HL-60 (cell line): ENCODE measurements at regions not wholly inside any gene's neighbourhood (a gene's known extent, or its start where the extent isn't known, plus 50 kb on each side); places are given as distances from the start of the nearest gene placed in this dataset.

ENCODE experiments used
- DNase-seq, 2 experiments: peaks; one replicate each; pipeline ENCODE4 v3.0.0-alpha.2; 2010 to 2020; ENCODE audit warnings: low read depth in 1 of 2, low spot score in 1 of 2
- H3K27ac ChIP-seq: fragments of 250-450 bp; sonication (Bioruptor Pico); replicated peaks from 2 replicates; pipeline ENCODE4 v1.5.1; 2020; ENCODE audit warnings: mild to moderate bottlenecking, moderate library complexity
- H3K27me3 ChIP-seq: fragments of 250-450 bp; sonication (Bioruptor Pico); 2 replicates; pipeline ENCODE4 v1.5.1; 2021; ENCODE audit warnings: mild to moderate bottlenecking, moderate library complexity; ENCODE audit not compliant: insufficient read depth, poor library complexity, severe bottlenecking
- H3K4me3 ChIP-seq: replicated peaks from 2 replicates; pipeline ENCODE4 v1.5.1; 2011; ENCODE audit warnings: mild to moderate bottlenecking, control low read depth, low read length; ENCODE audit not compliant: insufficient read depth
- GABPA ChIP-seq: IDR thresholded peaks from 2 replicates; pipeline ENCODE4 v1.6.1; 2012; ENCODE audit warnings: low read depth
- POLR2AphosphoS5 ChIP-seq: IDR thresholded peaks from 2 replicates; pipeline ENCODE4 v1.6.1; 2012; ENCODE audit warnings: low read depth
- SPI1 ChIP-seq: IDR thresholded peaks from 2 replicates; pipeline ENCODE4 v1.6.1; 2012; ENCODE audit warnings: low read depth, mild to moderate bottlenecking, borderline replicate concordance
- TF ChIP-seq, protein P1 (sequence below): IDR thresholded peaks from one replicate; pipeline ENCODE4 v1.5.1; 2011; ENCODE audit warnings: low read length, control low read depth, inconsistent platforms; ENCODE audit not compliant: insufficient read depth
- TF ChIP-seq, protein P2 (sequence below): IDR thresholded peaks from 2 replicates; pipeline ENCODE4 v1.6.1; 2012; ENCODE audit warnings: low read depth; ENCODE audit not compliant: insufficient replicate concordance

DNA sequence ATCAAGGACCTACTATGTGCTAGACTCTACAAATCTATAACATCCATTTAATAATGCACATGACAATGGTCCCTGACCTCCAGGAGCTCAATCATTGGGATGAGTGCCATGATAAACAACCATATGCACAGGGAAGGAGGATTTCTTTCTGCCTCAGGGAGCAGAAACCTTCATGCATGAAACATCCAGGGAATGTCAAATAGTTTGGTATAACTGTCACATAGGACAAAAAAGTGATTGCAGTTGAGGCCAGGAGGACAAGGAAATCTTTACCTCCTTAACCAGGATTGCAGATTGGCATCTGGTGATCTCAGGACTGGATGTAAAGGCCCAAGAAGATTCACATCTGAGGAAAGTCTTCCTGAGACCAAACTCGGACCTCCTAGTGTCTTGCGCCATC lies 993.1 kb downstream of the KCNMA1 start:
- H3K27ac ChIP-seq: no peak overlapping the region
- TF ChIP-seq GABPA: no peak
- no peak for TF ChIP-seq POLR2AphosphoS5
- TF ChIP-seq, protein P1, sequence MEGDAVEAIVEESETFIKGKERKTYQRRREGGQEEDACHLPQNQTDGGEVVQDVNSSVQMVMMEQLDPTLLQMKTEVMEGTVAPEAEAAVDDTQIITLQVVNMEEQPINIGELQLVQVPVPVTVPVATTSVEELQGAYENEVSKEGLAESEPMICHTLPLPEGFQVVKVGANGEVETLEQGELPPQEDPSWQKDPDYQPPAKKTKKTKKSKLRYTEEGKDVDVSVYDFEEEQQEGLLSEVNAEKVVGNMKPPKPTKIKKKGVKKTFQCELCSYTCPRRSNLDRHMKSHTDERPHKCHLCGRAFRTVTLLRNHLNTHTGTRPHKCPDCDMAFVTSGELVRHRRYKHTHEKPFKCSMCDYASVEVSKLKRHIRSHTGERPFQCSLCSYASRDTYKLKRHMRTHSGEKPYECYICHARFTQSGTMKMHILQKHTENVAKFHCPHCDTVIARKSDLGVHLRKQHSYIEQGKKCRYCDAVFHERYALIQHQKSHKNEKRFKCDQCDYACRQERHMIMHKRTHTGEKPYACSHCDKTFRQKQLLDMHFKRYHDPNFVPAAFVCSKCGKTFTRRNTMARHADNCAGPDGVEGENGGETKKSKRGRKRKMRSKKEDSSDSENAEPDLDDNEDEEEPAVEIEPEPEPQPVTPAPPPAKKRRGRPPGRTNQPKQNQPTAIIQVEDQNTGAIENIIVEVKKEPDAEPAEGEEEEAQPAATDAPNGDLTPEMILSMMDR: no peak
- no peak for TF ChIP-seq SPI1
- TF ChIP-seq, protein P2, sequence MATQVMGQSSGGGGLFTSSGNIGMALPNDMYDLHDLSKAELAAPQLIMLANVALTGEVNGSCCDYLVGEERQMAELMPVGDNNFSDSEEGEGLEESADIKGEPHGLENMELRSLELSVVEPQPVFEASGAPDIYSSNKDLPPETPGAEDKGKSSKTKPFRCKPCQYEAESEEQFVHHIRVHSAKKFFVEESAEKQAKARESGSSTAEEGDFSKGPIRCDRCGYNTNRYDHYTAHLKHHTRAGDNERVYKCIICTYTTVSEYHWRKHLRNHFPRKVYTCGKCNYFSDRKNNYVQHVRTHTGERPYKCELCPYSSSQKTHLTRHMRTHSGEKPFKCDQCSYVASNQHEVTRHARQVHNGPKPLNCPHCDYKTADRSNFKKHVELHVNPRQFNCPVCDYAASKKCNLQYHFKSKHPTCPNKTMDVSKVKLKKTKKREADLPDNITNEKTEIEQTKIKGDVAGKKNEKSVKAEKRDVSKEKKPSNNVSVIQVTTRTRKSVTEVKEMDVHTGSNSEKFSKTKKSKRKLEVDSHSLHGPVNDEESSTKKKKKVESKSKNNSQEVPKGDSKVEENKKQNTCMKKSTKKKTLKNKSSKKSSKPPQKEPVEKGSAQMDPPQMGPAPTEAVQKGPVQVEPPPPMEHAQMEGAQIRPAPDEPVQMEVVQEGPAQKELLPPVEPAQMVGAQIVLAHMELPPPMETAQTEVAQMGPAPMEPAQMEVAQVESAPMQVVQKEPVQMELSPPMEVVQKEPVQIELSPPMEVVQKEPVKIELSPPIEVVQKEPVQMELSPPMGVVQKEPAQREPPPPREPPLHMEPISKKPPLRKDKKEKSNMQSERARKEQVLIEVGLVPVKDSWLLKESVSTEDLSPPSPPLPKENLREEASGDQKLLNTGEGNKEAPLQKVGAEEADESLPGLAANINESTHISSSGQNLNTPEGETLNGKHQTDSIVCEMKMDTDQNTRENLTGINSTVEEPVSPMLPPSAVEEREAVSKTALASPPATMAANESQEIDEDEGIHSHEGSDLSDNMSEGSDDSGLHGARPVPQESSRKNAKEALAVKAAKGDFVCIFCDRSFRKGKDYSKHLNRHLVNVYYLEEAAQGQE: no peak
- H3K4me3 ChIP-seq: no peak overlapping the region
- no peak for DNase-seq
- H3K27me3 ChIP-seq: no peaks in the 10 kb centered on the region

DNA sequence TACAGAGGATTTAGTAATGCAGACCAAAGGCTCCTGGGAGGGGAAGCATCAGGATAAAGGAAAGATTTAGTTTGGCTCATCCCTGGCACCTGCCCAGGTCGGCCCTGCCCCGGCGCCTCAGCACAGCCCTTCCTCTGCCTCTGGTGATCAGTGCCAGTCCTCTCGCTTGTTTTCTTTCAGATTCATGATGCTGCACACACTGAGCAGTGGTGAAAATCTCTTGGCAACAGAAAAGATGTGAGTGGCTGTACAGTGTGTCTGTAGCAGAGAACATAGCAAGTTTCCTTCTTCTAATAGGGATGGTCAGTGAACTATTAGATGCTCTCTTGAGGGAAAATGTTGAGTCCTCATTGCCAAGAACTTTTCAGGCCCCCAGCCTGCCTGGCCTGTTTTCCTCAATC lies 994.1 kb downstream of the KCNMA1 start:
- no peaks in the 10 kb centered on the region for H3K27me3 ChIP-seq
- no peak overlapping the region for H3K4me3 ChIP-seq
- H3K27ac ChIP-seq: no peak overlapping the region
- DNase-seq: no peak
- TF ChIP-seq, protein P1: no peak
- TF ChIP-seq SPI1: no peak

DNA sequence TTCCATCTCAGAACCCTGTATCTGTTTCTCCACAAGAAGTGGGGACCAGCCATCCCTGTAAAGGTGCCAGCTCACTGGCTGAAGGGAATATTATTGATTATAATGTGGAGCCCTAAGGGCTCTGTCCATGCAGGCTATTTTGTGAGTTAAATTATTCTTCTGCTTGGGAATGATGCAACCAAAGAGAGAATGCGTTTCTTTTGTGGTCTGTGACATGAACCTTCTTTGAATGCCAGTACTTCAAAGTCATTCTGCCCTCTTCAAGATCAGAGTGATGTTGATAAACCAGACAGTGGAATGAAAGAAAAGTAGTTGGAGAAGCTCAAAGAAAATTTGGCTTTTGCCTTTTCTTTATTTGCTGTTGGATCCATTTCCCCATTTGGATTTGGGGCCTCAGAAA lies 995.2 kb downstream of the KCNMA1 start:
- no peak overlapping the region for H3K4me3 ChIP-seq
- TF ChIP-seq, protein P2: no peak
- TF ChIP-seq GABPA: no peak
- TF ChIP-seq POLR2AphosphoS5: no peak
- no peak for TF ChIP-seq SPI1
- TF ChIP-seq, protein P1: no peak
- H3K27me3 ChIP-seq: no peaks in the 10 kb centered on the region
- no peak for DNase-seq
- no peak overlapping the region for H3K27ac ChIP-seq

DNA sequence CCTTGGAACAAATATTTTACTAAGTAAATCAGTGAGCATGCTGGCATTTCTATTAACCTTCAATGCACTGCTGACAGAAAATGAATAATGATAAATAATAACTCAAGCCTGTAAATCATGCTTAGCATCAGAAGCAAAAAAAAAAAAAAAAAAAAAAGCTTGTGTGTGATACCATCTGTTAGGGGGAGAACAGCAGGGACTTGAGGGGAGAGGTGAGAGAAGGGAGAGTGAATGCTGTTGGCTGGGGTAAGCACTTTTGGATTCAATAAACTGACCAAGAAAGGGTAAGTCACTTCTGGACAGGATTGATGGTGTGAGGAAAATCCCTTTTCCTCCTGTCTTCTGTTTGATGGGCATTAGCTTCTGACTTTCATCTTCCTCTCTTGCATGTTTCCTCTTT lies 996.4 kb downstream of the KCNMA1 start:
- no peak for DNase-seq
- Histone ChIP-seq H3K27ac (no peak overlapping the region), H3K4me3 (no peak overlapping the region), H3K27me3 (no peaks in the 10 kb centered on the region)
- no peak for TF ChIP-seq SPI1
- TF ChIP-seq GABPA: no peak
- no peak for TF ChIP-seq POLR2AphosphoS5
- TF ChIP-seq, protein P2: no peak
- TF ChIP-seq, protein P1: no peak
